ENCODE measurements at regions not wholly inside any gene's neighbourhood (a gene's known extent, or its start where the extent isn't known, plus 50 kb on each side); places are given as distances from the start of the nearest gene placed in this dataset.

GRCh38 chr11:82004537-82005213, 729.0 kb downstream of the FAM181B start:
- TF ChIP-seq ISL1 (CRISPR knock-in tag; IDR thresholded peaks at IDR 0.05) (no peak), TOX (CRISPR knock-in tag; IDR thresholded peaks at IDR 0.05; ENCODE audit: borderline replicate concordance) (no peak), ARNTL (CRISPR knock-in tag; IDR thresholded peaks at IDR 0.05; ENCODE audit: borderline replicate concordance, low read depth) (no peak), TCF4 (CRISPR knock-in tag; IDR thresholded peaks at IDR 0.05; ENCODE audit: borderline replicate concordance) (no peak), ZNF565 (CRISPR knock-in tag; conservative IDR thresholded peaks at IDR 0.05; ENCODE audit: low read depth) (no peak), OSR1 (CRISPR knock-in tag; IDR thresholded peaks at IDR 0.05) (no peak), TSHZ2 (CRISPR knock-in tag; IDR thresholded peaks at IDR 0.05) (no peak), ZNF8 (CRISPR knock-in tag; IDR thresholded peaks at IDR 0.05) (no peak), CREB5 (CRISPR knock-in tag; IDR thresholded peaks at IDR 0.05; ENCODE audit: low read depth) (no peak), ESRRG (CRISPR knock-in tag; IDR thresholded peaks at IDR 0.05) (no peak)
- no peak for ATAC-seq

GRCh38 chr11:82003671-82004515, 729.8 kb downstream of the FAM181B start:
- no peak for ATAC-seq
- TF ChIP-seq POU6F1 (CRISPR knock-in tag; IDR thresholded peaks at IDR 0.05; ENCODE audit: borderline replicate concordance, low read depth) (no peak), PPARA (CRISPR knock-in tag; IDR thresholded peaks at IDR 0.05; ENCODE audit: borderline replicate concordance) (no peak), CREB5 (CRISPR knock-in tag; IDR thresholded peaks at IDR 0.05; ENCODE audit: low read depth) (no peak)

GRCh38 chr11:82003024-82003423, 730.6 kb downstream of the FAM181B start:
- ATAC-seq: no peak
- TF ChIP-seq TOX (CRISPR knock-in tag; IDR thresholded peaks at IDR 0.05; ENCODE audit: borderline replicate concordance) (no peak), PATZ1 (CRISPR knock-in tag; IDR thresholded peaks at IDR 0.05; ENCODE audit: borderline replicate concordance) (no peak), OSR1 (CRISPR knock-in tag; IDR thresholded peaks at IDR 0.05) (no peak)

GRCh38 chr11:81995889-81996288, 737.8 kb downstream of the FAM181B start:
- TF ChIP-seq TSHZ2 (CRISPR knock-in tag; IDR thresholded peaks at IDR 0.05) (no peak), POU6F1 (CRISPR knock-in tag; IDR thresholded peaks at IDR 0.05; ENCODE audit: borderline replicate concordance, low read depth) (no peak), TOX (CRISPR knock-in tag; IDR thresholded peaks at IDR 0.05; ENCODE audit: borderline replicate concordance) (no peak), CSRNP3 (CRISPR knock-in tag; IDR thresholded peaks at IDR 0.05) (no peak)
- no peak for ATAC-seq

Measured in SK-N-SH treated with all-trans-retinoic acid at 6 μM for 48 hours (cell line).